Liver (tissue), 3 donors: ENCODE measurements at regions not wholly inside any gene's neighbourhood (a gene's known extent, or its start where the extent isn't known, plus 50 kb on each side); places are given as distances from the start of the nearest gene placed in this dataset.

ENCODE experiments used
- EGR1 ChIP-seq, 2 donors: IDR thresholded peaks; 2 replicates each; pipeline ENCODE4 v1.6.1; 2016 to 2018; ENCODE audit warnings: antibody characterized with exemption in 2 of 2, low read depth in 2 of 2
- FOXA1 ChIP-seq: IDR thresholded peaks from 2 replicates; pipeline ENCODE4 v1.6.1; 2016; ENCODE audit warnings: antibody characterized with exemption
- GABPA ChIP-seq, 2 donors: IDR thresholded peaks in 1 of 2; conservative IDR thresholded peaks in 1 of 2; 2 replicates each; pipeline ENCODE4 v1.6.1; 2016; ENCODE audit warnings: antibody characterized with exemption in 2 of 2, mild to moderate bottlenecking in 1 of 2, moderate library complexity in 1 of 2
- HNF4A ChIP-seq, 2 donors: conservative IDR thresholded peaks; 2 replicates each; pipeline ENCODE4 v1.6.1; 2016; ENCODE audit warnings: antibody characterized with exemption in 2 of 2, mild to moderate bottlenecking in 2 of 2
- RAD21 ChIP-seq, 2 donors: IDR thresholded peaks; 2 replicates each; pipeline ENCODE4 v1.6.1; 2016; ENCODE audit warnings: antibody characterized with exemption in 2 of 2, mild to moderate bottlenecking in 2 of 2
- RXRA ChIP-seq, 2 donors: IDR thresholded peaks; 2 replicates each; pipeline ENCODE4 v1.6.1; 2017 to 2018; ENCODE audit warnings: antibody characterized with exemption in 2 of 2, mild to moderate bottlenecking in 1 of 2
- SP1 ChIP-seq: IDR thresholded peaks from 2 replicates; pipeline ENCODE4 v1.6.1; 2018; ENCODE audit warnings: antibody characterized with exemption, mild to moderate bottlenecking
- TAF1 ChIP-seq: conservative IDR thresholded peaks from 2 replicates; pipeline ENCODE4 v1.6.1; 2016; ENCODE audit warnings: antibody characterized with exemption, mild to moderate bottlenecking
- YY1 ChIP-seq: IDR thresholded peaks from 2 replicates; pipeline ENCODE4 v1.6.1; 2016; ENCODE audit warnings: antibody characterized with exemption, mild to moderate bottlenecking
- TF ChIP-seq, protein P1 (sequence below): fragments of 150-350 bp; IDR thresholded peaks from 2 replicates; pipeline ENCODE4 v1.5.1; 2017; ENCODE audit warnings: improper control_type of control experiment, low read depth, low read length; ENCODE audit not compliant: missing input control
- TF ChIP-seq, protein P2 (sequence below): IDR thresholded peaks from 2 replicates; pipeline ENCODE4 v1.6.1; 2016; ENCODE audit warnings: antibody characterized with exemption
- TF ChIP-seq, protein P3 (sequence below): IDR thresholded peaks from 2 replicates; pipeline ENCODE4 v1.6.1; 2016; ENCODE audit warnings: antibody characterized with exemption
- donor health status: healthy.
- donor health status: healthy.

DNA sequence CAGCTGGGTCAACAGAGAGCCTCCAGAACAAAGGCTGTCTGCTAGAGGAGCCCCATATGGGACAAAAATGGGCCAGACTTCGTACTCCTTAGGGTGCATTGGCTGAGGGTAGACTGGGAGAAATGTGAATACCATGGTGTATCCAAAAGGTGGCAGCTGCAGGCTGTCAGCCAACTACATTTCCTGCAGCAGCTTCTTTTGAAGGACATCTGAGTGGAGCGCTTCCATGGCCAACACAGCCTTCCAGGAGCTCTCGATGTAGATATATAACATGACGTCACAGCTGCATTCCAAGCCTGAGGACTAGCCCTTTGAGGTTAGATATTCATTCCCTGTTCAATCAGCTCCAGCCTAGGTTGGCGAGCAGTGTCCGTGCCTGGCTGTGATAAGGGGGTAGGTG lies 107.7 kb downstream of the MAB21L3 start:
- TF ChIP-seq, protein P1, sequence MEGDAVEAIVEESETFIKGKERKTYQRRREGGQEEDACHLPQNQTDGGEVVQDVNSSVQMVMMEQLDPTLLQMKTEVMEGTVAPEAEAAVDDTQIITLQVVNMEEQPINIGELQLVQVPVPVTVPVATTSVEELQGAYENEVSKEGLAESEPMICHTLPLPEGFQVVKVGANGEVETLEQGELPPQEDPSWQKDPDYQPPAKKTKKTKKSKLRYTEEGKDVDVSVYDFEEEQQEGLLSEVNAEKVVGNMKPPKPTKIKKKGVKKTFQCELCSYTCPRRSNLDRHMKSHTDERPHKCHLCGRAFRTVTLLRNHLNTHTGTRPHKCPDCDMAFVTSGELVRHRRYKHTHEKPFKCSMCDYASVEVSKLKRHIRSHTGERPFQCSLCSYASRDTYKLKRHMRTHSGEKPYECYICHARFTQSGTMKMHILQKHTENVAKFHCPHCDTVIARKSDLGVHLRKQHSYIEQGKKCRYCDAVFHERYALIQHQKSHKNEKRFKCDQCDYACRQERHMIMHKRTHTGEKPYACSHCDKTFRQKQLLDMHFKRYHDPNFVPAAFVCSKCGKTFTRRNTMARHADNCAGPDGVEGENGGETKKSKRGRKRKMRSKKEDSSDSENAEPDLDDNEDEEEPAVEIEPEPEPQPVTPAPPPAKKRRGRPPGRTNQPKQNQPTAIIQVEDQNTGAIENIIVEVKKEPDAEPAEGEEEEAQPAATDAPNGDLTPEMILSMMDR, result no peak
- TF ChIP-seq HNF4A (conservative IDR thresholded peaks at IDR 0.05) (no peak), SP1 (no peak), TAF1 (no peak), RAD21 (IDR thresholded peaks at IDR 0.05) (no peak), YY1 (no peak), RXRA (IDR thresholded peaks at IDR 0.05) (no peak), GABPA (IDR thresholded peaks at IDR 0.05 in 1 of 2, conservative IDR thresholded peaks at IDR 0.05 in 1 of 2) (no peak), EGR1 (IDR thresholded peaks at IDR 0.05; ENCODE audit: low read depth in 2 of 2) (no peak), FOXA1 (no peak)
- TF ChIP-seq, protein P2, sequence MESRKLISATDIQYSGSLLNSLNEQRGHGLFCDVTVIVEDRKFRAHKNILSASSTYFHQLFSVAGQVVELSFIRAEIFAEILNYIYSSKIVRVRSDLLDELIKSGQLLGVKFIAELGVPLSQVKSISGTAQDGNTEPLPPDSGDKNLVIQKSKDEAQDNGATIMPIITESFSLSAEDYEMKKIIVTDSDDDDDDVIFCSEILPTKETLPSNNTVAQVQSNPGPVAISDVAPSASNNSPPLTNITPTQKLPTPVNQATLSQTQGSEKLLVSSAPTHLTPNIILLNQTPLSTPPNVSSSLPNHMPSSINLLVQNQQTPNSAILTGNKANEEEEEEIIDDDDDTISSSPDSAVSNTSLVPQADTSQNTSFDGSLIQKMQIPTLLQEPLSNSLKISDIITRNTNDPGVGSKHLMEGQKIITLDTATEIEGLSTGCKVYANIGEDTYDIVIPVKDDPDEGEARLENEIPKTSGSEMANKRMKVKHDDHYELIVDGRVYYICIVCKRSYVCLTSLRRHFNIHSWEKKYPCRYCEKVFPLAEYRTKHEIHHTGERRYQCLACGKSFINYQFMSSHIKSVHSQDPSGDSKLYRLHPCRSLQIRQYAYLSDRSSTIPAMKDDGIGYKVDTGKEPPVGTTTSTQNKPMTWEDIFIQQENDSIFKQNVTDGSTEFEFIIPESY, result no peak
- TF ChIP-seq, protein P3, sequence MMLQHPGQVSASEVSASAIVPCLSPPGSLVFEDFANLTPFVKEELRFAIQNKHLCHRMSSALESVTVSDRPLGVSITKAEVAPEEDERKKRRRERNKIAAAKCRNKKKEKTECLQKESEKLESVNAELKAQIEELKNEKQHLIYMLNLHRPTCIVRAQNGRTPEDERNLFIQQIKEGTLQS, result no peak
